HEK293T (cell line): ENCODE measurements at regions not wholly inside any gene's neighbourhood (a gene's known extent, or its start where the extent isn't known, plus 50 kb on each side); places are given as distances from the start of the nearest gene placed in this dataset.

Experiments used
- BHLHE40 ChIP-seq: fragments of 450-650 bp; IDR thresholded peaks from 2 replicates; pipeline ENCODE4 v1.6.1; 2016; ENCODE audit warnings: mild to moderate bottlenecking, moderate library complexity, borderline replicate concordance
- FOXM1 ChIP-seq: fragments of 450-650 bp; IDR thresholded peaks from 2 replicates; pipeline ENCODE4 v1.6.1; 2017; ENCODE audit warnings: mild to moderate bottlenecking, borderline replicate concordance

DNA sequence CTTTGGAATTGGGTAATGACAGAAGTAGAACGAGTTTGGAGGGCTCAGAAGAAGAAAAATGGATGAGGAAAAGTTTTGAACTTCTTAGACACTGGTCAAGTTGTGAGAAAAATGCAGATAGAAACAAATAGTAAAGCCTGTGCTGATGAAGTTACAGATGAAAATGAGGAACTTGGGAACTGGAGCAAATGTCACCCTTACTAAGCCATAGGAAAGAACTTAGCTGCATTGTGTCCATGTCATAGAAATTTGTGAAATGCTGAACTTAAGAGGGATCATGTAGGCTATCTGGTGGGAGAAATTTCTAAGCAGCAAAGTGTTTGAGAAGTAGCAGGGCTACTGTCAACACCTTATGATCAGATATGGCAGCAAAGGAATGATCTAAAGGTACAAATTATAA is 289.2 kb upstream of the PCDH9 start:
- TF ChIP-seq FOXM1 (no peak), BHLHE40 (no peak)
